Medulla oblongata (tissue), 1 donor: ENCODE measurements at regions not wholly inside any gene's neighbourhood (a gene's known extent, or its start where the extent isn't known, plus 50 kb on each side); places are given as distances from the start of the nearest gene placed in this dataset.

ENCODE experiments used
- DNase-seq: peaks from one replicate; pipeline ENCODE4 v3.0.0-alpha.2; 2015; ENCODE audit errors: extremely low spot score

- DNase-seq, result no peak
Observed at GRCh38 chr11:77530879-77531278, 57.0 kb upstream of the PAK1 start.

GRCh38 chr11:77529685-77530084, 55.8 kb upstream of the PAK1 start:
- DNase-seq, result no peak

- DNase-seq, result peak; percentile 72
Observed at GRCh38 chr11:77525455-77526091, 51.7 kb upstream of the PAK1 start.

- DNase-seq, result no peak
Observed at GRCh38 chr11:77524539-77524938, 50.6 kb upstream of the PAK1 start.

- no peak for DNase-seq
Observed at GRCh38 chr11:77523712-77524111, 49.8 kb upstream of the PAK1 start.
